GM12874 (cell line): ENCODE measurements at regions not wholly inside any gene's neighbourhood (a gene's known extent, or its start where the extent isn't known, plus 50 kb on each side); places are given as distances from the start of the nearest gene placed in this dataset.

ENCODE experiments used
- CTCF ChIP-seq: IDR thresholded peaks from 2 replicates; pipeline ENCODE4 v1.5.1; 2011; ENCODE audit warnings: low read depth, mild to moderate bottlenecking, control low read depth, low read length, moderate library complexity; ENCODE audit not compliant: insufficient read depth

DNA sequence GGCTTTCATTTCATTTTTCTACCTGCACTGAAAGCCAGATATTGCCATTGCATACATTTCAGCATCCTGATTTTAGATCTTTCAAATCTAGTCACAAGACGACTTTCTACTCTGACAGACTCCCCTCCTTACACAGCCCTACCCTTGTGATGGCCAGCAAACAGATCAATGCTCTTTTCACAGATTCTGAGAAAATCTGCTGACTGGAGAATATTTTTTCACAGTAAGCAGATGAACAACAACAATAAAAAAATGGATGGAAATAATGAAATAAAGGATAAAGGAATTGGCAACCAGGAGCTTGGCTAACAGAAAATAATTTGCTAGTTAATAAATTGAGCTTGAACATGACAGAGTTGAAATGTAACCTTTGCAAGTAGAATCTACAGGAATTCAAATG lies 527.2 kb downstream of the IRS1 start:
- no peak for TF ChIP-seq CTCF

DNA sequence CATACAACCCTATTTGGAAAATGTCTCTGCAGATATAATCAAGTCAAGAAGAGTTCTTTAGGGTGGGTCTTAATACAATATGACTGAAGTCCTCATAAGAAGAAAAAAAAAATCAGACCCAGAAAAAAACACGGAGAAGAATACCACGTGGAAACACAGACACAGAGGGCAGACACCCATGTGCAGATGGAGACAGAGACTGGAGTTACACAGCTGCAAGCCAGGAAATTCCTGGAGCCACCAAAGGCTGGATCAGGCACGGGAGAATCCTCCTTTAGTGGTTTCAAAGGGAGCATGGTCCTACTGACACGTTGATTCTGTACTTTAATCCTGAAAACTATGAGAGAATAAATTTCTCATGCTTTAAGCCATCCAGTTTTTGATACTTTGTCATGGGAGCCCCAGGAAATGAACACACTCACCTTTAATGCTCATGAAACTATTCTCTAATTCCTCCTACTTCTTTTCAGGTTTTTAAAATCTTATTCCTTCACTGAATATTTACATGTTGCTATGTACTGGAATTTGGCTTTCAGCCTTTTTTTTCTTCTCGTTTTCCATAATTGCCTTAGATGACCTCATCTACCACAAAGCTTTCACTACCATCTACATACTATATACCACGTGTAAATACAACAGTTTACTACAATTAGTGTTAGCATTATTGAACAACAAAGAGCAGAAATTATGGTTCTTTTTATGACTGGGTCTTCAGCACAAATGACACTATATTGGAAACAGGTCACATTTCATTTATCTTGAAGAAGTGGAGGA lies 529.1 kb downstream of the IRS1 start:
- TF ChIP-seq CTCF = no peak

- TF ChIP-seq CTCF = no peak
Observed at GRCh38 chr2:226267516-226268289, 531.9 kb downstream of the IRS1 start.

- TF ChIP-seq CTCF = no peak
Observed at GRCh38 chr2:226256709-226257376, 542.8 kb downstream of the IRS1 start.

DNA sequence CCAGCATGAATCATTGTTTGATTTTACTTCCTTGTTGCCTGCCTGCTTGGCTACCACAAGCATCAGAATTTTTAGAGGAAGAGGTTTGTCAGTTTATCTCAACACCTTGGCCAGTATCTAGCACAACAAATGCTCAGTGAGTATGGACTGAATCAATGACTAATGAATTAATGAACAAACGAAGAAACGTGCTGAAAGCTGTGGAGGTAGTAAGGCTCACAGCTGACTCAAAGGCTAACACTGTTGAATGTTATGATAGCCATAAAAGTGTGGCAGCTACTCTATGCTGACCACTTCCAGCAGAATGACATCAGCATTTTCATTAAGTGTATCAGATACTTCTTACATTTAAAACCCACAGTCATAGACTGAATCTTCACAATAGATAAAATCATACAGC lies 543.4 kb downstream of the IRS1 start:
- TF ChIP-seq CTCF = no peak

DNA sequence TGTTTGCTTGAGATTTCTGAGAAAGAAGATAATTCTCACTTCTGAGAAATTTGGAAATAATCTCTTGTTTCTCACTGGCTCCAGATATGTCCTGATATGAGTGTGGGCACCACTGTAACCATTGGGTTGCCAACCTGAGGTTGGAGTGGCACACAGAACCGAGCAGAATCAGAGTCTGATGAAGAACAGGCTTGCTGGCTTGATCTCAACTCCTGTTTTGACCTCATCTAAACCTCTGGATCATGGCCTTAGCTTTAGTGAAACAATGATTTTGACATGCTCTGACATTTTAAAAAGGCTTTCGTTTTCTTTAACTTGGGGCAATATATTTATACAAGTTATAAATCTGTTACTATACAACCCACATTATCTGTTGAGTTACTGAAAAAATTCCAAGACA lies 548.0 kb downstream of the IRS1 start:
- no peak for TF ChIP-seq CTCF
